Activated naive CD4-positive, alpha-beta T cell treated with anti-CD3 and anti-CD28 coated beads for 36 hours (primary cell): ENCODE measurements at regions not wholly inside any gene's neighbourhood (a gene's known extent, or its start where the extent isn't known, plus 50 kb on each side); places are given as distances from the start of the nearest gene placed in this dataset.
"Not testable (repeated sequence)": the region's sequence is repeated elsewhere in the genome, so short reads cannot be mapped to it uniquely, and the experiment has no call there.

Experiments
- CTCF ChIA-PET: fragments of 350-600 bp; sonication (Branson Sonifier 250); formaldehyde crosslinking; loops from one replicate; lab custom pipeline; 2021; ENCODE audit warnings: antibody characterized with exemption; lab: Charles Lee
- DNase-seq: peaks from one replicate; pipeline ENCODE4 v3.0.0-alpha.2; 2020
- H3K27ac Mint-ChIP-seq: one replicate; pipeline ENCODE4 v1.8.0; 2021; ENCODE audit warnings: mild to moderate bottlenecking, mixed read lengths
- H3K27me3 Mint-ChIP-seq: one replicate; pipeline ENCODE4 v1.8.0; 2021; ENCODE audit warnings: low read depth, mixed read lengths
- H3K36me3 Mint-ChIP-seq: one replicate; pipeline ENCODE4 v1.8.0; 2021; ENCODE audit warnings: low read depth, mixed read lengths
- H3K4me1 Mint-ChIP-seq: one replicate; pipeline ENCODE4 v1.8.0; 2021; ENCODE audit warnings: low read depth, mixed read lengths
- H3K4me3 Mint-ChIP-seq: one replicate; pipeline ENCODE4 v1.8.0; 2021; ENCODE audit warnings: mild to moderate bottlenecking, moderate library complexity, mixed read lengths
- H3K9me3 Mint-ChIP-seq: one replicate; pipeline ENCODE4 v1.8.0; 2021; ENCODE audit warnings: mixed read lengths
- intact Hi-C: fragments of 100-400 bp; cut with micrococcal nuclease; formaldehyde crosslinking; loops from one replicate; pipeline ENCODE4 v1.15.1; 2023

DNA sequence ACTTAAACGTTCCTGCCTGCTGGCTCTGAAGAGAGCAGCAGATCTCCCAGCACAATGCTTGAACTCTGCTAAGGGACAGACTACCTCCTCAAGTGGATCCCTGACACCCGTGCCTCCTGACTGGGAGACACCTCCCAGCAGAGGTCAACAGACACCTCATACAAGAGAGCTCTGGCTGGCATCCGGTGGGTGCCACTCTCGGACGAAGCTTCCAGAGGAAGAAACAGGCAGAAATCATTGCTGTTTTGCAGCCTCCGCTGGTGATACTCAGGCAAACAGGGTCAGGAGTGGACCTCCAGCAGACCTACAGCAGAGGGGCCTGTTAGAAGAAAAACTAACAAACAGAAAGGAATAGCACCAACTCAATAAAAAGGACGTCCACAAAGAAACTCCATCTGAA is 310.2 kb downstream of the PAPSS1 start:
- H3K4me3 Mint-ChIP-seq, intact Hi-C loops, CTCF ChIA-PET, H3K9me3 Mint-ChIP-seq, H3K4me1 Mint-ChIP-seq, H3K27me3 Mint-ChIP-seq, H3K27ac Mint-ChIP-seq, DNase-seq, H3K36me3 Mint-ChIP-seq: not testable (repeated sequence)

DNA sequence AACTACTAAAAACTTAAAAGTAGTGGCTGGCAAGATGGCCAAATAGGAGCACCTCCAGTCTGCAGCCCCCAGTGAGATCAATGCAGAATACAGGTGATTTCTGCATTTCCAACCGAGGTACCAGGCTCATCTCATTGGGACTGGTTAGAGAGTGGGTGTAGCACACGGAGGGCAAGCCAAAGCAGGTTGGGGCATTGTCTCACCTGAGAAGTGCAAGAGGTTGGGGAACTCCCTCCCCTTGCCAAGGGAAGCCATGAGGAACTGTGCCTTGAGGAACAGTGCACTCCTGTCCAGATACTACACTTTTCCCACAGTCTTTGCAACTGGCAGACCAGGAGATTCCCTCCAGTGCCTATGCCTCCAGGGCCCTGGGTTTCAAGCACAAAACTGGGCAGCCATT is 311.1 kb downstream of the PAPSS1 start:
- Mint-ChIP-seq H3K9me3 (peaks cover 6% of the 10 kb centered on the region), H3K27ac (no peak overlapping the region), H3K4me3 (no peak overlapping the region), H3K4me1 (no peaks in the 10 kb centered on the region), H3K36me3 (no peaks in the 10 kb centered on the region), H3K27me3 (peaks cover 1% of the 10 kb centered on the region)
- intact Hi-C loops = no loop called here
- no peak for DNase-seq
- CTCF ChIA-PET = no interaction called here

DNA sequence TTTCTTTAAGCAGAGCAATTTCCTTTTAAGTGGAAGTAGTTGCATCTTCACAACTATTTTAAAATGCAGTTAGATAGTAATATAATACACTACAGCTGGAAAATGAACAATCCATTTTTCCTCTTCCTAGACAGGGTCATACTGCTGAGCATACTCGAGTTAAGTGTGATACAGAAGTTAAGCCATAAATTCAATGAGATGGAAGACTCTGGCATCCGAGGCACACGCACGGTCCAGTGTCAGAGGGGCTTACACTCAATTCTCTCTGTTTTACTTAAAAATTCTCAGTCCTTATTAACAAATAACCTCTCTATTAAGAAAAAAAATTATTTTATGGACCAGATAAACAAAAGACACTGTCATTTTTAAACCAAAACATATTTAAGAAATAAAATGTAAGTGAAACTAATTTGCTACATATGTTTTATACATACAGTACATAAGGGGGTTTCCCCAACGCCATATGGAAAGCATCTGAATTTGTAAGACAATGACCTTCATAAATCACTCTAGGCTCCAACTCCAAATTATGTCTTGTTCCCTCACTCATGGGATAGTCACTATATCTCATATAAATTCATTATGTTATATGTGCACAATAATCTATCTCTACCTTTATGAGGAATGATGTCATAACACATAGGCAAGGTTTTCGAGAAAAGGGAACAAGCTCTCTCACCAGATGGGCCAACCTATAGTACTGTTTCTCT is 315.3 kb downstream of the PAPSS1 start:
- H3K4me1 Mint-ChIP-seq = no peaks in the 10 kb centered on the region
- H3K27me3 Mint-ChIP-seq = peaks cover 4% of the 10 kb centered on the region
- DNase-seq = no peak
- H3K27ac Mint-ChIP-seq = no peak overlapping the region
- no peak overlapping the region for H3K4me3 Mint-ChIP-seq
- H3K9me3 Mint-ChIP-seq = no peaks in the 10 kb centered on the region
- intact Hi-C loops = no loop called here
- no peaks in the 10 kb centered on the region for H3K36me3 Mint-ChIP-seq
- CTCF ChIA-PET = no interaction called here

DNA sequence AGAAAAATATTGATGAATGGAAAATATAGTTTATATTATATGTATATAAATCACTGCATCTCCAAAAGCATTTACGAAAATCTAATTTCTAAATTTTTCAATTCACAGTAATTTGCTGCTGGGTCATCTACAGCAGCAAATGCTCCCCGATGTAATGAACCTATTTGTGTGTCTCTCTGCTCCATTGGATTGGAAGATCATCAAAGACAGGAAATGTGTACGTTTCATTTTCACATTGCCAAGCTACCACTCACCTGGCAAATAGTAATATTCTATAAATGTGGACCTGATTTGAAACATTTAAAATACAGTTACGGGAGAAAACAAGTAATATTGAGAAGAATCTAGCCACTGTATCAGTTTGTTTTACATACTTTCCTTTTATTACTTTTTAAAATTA is 317.7 kb downstream of the PAPSS1 start:
- intact Hi-C loops = no loop called here
- H3K4me1 Mint-ChIP-seq = no peaks in the 10 kb centered on the region

DNA sequence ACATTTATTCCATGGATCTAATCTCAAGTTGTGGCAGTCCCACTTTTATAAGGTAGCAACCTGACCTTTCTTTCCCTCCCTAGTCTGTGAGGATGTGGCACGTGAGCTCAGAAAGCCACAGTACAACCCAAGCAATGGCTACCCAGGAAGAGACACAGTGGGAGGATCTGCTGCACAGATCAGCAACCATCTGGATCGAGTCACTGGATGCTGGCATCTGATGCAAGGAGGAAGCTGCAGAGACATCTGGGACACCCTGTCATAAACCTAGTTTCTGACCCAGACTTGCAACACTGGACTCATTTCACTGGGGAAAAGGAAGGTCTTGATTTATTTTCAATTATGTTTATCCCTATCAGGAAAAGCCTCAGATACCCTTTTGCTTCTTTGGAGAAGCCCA is 327.1 kb downstream of the PAPSS1 start:
- CTCF ChIA-PET = no interaction called here
- H3K4me3 Mint-ChIP-seq = no peak overlapping the region
- no peak overlapping the region for H3K27ac Mint-ChIP-seq
- no peaks in the 10 kb centered on the region for H3K9me3 Mint-ChIP-seq
- no peaks in the 10 kb centered on the region for H3K36me3 Mint-ChIP-seq
- DNase-seq = no peak
- intact Hi-C loops = no loop called here
- peaks cover 3% of the 10 kb centered on the region for H3K27me3 Mint-ChIP-seq
- no peaks in the 10 kb centered on the region for H3K4me1 Mint-ChIP-seq

More for the DNA sequence above, 317.7 kb downstream of the PAPSS1 start:
- Mint-ChIP-seq H3K27ac (no peak overlapping the region), H3K36me3 (no peaks in the 10 kb centered on the region), H3K4me3 (no peak overlapping the region), H3K27me3 (peaks cover 7% of the 10 kb centered on the region), H3K9me3 (no peaks in the 10 kb centered on the region)
- no peak for DNase-seq
- CTCF ChIA-PET = interaction anchor here (0.7 kb wide), 1 partner anchor 51 kb away, joined by 3 read pairs; no protein-coding TSS in a partner anchor

DNA sequence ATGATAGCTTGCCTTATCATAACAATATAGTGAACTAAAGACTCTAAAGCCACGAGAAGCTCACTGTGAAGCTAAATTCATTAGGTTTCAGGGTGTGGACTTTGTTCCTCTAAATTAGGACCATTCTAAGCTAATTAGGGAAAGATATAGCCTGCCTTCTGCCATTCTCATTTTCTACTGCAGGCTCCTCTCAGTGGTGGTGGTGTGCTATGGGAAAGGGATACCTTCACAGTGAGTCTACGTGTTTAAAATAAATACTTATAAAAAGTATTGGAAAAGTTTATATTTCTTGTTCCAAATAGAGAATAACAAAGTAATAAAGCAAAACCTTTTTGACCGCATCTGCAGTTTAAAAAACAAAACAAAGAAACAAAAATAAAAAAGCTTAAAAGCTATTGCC is 327.7 kb downstream of the PAPSS1 start:
- Mint-ChIP-seq H3K9me3 (no peaks in the 10 kb centered on the region), H3K4me1 (no peaks in the 10 kb centered on the region), H3K27ac (no peak overlapping the region), H3K36me3 (no peaks in the 10 kb centered on the region), H3K4me3 (no peak overlapping the region), H3K27me3 (peaks cover 3% of the 10 kb centered on the region)
- CTCF ChIA-PET = no interaction called here
- no peak for DNase-seq
- intact Hi-C loops = no loop called here

DNA sequence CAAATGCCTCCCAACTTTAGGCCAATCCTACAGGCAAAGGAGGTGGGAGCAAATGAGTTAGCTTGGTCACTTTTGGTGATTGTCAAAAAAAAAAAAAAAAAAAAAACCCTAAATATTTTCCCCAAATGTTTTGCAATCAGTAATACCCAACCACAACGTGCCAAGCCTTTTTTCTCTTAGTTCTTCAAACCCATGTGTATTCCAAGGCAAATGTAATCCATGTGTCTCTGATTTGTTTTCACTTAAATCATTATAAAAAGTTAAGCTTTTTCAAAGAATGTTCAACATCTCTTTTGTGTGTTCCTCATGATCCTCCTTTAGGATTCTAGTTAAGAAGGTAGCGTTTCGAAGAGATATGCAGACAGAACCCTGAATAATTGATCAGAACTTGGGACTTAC is 328.4 kb downstream of the PAPSS1 start:
- intact Hi-C loops = no loop called here
- no peak for DNase-seq
- Mint-ChIP-seq H3K36me3 (no peaks in the 10 kb centered on the region), H3K27ac (no peak overlapping the region), H3K27me3 (no peaks in the 10 kb centered on the region), H3K9me3 (no peaks in the 10 kb centered on the region), H3K4me1 (no peaks in the 10 kb centered on the region), H3K4me3 (no peak overlapping the region)
- CTCF ChIA-PET = no interaction called here

DNA sequence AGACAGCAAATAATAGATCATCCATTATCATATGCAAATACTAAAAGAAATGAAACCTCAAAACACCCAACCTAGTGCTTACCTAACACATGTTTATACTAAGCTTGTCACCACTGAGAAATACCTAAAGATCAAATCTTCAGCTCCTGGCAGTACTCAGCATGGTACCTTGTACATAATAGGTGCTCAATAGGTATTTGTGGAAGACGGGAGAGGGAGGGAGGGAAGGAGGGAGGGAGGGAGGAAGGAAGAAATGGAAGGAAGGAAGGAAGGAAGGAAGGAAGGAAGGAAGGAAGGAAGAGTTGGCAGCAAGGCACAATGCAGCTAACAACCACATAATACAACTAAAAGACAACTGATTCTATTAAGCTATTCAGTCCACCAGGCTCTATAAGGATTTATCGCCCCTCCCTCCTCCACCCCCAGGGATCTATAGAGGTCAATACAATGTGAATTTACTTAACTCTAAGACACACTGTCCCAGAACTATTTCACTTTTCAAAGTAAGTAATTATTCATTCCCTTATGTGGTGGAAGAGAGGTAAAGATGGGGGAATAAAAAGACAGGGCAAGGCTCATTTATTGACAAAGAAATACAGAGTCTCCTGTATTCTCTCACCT is 328.9 kb downstream of the PAPSS1 start:
- DNase-seq = no peak
- CTCF ChIA-PET = no interaction called here
- Mint-ChIP-seq H3K4me1 (no peaks in the 10 kb centered on the region), H3K4me3 (no peak overlapping the region), H3K27ac (no peak overlapping the region), H3K9me3 (no peaks in the 10 kb centered on the region), H3K36me3 (no peaks in the 10 kb centered on the region), H3K27me3 (no peaks in the 10 kb centered on the region)
- intact Hi-C loops = no loop called here

DNA sequence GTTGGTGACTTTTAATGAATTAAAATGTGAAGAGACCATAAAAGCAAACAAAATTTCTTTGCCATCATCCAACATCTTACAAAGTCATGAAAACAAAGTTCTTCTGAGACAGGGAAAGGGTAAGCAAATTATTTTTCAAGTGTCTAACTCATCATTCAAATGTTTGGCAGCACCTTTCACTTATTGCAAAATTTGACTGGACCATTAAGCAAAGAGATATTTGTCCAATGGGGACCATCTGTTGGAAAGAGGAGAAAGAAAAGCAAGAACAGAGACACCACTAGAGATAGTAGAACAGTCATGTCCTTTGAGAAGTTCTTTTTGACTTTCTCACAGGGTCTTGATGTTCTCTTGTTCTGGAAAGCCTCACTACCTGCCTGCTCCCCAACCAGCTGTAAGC is 330.1 kb downstream of the PAPSS1 start:
- Mint-ChIP-seq H3K4me3 (no peak overlapping the region), H3K27me3 (no peaks in the 10 kb centered on the region), H3K4me1 (no peaks in the 10 kb centered on the region), H3K27ac (no peak overlapping the region), H3K36me3 (no peaks in the 10 kb centered on the region), H3K9me3 (no peaks in the 10 kb centered on the region)
- DNase-seq = no peak
- CTCF ChIA-PET = no interaction called here
- intact Hi-C loops = no loop called here

DNA sequence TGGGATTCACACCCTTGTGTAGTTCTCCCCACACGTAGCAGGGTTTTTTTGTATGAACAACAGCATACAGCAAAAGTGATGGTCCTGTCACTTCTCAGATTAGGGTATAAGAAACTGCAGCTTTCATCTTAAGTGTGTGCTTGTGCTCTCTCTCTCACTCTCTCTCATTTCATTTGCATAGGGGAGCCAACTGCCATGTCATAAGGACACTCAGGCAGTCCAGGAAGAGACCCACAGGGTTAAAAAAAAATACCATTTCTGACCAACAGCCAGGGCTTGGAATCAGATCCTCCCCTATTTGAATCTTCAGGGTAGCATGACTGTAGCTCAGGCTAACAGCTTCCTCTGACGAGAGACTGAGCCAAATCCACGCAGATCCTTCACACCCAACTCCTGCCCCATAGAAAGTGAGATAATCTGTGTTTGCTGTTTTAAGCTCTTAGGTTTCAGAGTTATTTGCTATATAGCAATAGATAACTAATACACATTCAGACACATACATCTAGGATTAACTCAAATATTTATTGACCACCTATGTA is 331.2 kb downstream of the PAPSS1 start:
- H3K9me3 Mint-ChIP-seq = no peaks in the 10 kb centered on the region
- H3K27ac Mint-ChIP-seq = no peak overlapping the region
- H3K36me3 Mint-ChIP-seq = no peaks in the 10 kb centered on the region
- H3K4me3 Mint-ChIP-seq = no peak overlapping the region
- H3K27me3 Mint-ChIP-seq = peaks cover 2% of the 10 kb centered on the region
- no peaks in the 10 kb centered on the region for H3K4me1 Mint-ChIP-seq
- no peak for DNase-seq
- CTCF ChIA-PET = no interaction called here
- intact Hi-C loops = no loop called here

DNA sequence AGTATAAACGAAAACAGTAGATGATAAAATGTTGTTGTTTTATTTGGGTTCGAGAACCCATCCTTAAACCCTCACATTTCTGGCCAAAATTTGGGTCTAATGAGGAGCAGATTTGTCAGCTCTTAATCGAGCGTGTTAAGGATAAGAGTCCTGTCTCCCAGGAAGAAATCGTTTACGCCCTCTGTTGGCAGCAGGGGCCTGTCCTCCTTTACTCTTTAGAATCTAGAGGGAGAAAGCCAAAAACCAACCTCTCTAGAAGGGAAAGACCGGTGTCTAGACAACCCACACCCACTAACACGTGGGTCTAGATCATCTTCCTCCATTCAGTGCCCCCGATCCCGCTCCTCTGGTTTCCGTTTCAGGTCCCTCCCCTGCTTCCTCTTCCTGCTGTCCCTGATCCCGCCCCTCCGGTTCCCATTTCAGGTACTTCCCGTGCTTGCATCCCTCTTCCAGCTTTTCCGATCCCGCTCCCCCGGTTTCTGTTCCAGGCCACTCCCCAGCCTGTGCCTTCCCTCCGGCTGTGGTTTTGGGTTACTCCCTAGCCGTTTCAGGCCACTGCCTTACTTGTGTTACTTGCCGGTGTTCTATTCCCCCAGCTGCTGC is 339.1 kb downstream of the PAPSS1 start:
- CTCF ChIA-PET = no interaction called here
- intact Hi-C loops = no loop called here
- no peak overlapping the region for H3K4me3 Mint-ChIP-seq
- H3K27ac Mint-ChIP-seq = no peak overlapping the region
- H3K4me1 Mint-ChIP-seq = no peaks in the 10 kb centered on the region
- peaks cover 5% of the 10 kb centered on the region for H3K27me3 Mint-ChIP-seq
- H3K9me3 Mint-ChIP-seq = no peaks in the 10 kb centered on the region
- no peak for DNase-seq
- H3K36me3 Mint-ChIP-seq = no peaks in the 10 kb centered on the region

DNA sequence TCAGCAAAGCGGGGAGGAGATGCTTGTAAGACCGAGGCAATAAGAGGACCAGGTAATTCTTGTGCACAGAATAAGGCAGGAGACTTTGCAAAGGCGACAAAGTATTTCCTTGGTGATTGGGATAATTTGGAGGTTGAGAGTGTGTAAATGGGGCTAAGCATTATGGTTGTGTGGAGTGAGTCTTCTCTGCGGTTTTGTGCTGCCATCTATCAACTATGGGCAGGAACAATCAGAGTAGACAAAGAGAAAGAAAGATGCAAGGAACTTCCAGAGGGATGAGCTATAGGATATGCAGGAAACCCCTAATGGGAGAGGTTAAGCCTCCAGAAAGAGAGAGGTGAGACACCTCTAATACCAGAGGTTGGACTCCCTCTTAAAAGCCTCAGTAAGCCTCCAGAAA is 339.8 kb downstream of the PAPSS1 start:
- Mint-ChIP-seq H3K36me3 (no peaks in the 10 kb centered on the region), H3K9me3 (no peaks in the 10 kb centered on the region), H3K4me1 (no peaks in the 10 kb centered on the region), H3K27me3 (peaks cover 5% of the 10 kb centered on the region), H3K4me3 (no peak overlapping the region), H3K27ac (no peak overlapping the region)
- no peak for DNase-seq
- CTCF ChIA-PET = no interaction called here
- intact Hi-C loops = no loop called here
